GM19468 (cell line): ENCODE measurements at regions not wholly inside any gene's neighbourhood (a gene's known extent, or its start where the extent isn't known, plus 50 kb on each side); places are given as distances from the start of the nearest gene placed in this dataset.
"Not testable (repeated sequence)": the region's sequence is repeated elsewhere in the genome, so short reads cannot be mapped to it uniquely, and the experiment has no call there.

Experiments used
- ATAC-seq: cut with Tn5 transposase; IDR thresholded peaks from one replicate; pipeline ENCODE4 v1.9.1; 2021; ENCODE audit warnings: mild to moderate bottlenecking, moderate library complexity, moderate number of reproducible peaks; ENCODE audit not compliant: unreplicated experiment; ENCODE audit errors: extremely low read depth

DNA sequence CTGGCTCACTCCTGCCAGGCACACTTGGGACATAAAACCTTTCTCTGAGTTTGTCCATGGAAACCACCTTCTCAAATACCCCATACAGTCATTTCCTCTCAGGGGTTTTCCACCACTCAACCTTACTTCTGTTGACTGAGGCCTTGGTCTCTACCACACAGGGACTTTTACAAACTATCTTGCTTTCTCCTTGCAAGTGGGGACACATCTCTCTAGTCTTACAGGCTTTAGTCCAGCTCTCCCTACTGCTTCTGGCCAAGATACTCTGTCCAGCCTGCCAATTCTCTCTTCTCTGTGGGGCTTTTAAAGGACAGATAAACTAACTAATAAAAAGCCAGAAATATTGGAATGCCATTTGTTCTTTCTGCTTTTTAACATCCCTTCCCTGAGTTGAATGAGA is 510.8 kb downstream of the TTLL7 start:
- ATAC-seq = peak; percentile 73

DNA sequence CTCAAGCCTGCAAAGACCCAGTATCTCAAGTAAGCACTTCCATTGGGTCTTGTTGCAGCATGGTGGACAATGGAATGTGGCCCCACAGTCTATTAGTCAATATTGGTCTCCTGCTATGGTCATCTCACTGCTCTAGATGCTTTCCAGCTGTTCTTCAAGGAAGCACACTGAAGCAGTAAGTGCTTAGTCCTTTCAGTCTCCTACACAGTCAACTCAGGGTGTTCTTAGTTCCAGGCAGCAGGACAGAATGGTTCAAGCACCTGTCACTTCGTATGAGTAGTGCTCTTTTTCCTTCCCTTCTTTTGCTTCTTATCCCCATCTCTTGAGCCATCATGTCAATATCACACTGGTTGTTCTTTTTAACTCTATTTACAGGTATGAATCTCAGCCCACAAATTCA is 511.5 kb downstream of the TTLL7 start:
- peak; percentile 5 for ATAC-seq

DNA sequence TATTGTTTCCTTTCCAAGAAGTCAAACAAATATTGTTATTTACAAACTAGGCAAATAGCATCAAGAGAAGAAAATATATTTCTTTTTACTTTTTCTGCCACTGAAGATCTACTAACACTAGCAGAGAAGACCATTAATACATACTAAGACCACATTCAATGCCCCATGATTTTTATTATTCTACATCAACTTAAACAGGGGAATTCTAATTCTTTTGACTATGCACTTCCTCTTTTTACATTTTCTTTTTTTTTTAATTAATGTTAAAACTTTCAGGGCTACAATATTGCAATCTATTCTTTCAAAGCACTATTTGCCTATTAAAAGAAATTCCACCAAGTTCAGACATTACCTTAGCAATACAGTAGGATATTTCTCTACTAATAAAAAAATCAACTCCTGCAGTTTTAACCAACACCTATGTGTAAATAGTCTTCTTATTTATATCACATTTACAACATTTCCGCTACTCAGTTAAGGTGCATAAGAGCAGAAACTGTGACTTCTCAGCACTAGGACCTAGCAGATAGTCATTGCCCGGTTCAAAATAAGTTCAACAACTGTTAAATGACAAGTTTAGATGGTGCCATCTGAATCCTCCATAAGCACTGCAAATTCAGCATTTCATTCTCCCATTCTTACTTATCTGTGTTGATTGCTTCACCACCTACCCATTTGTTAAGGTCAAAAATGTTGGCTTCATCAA is 513.5 kb downstream of the TTLL7 start:
- ATAC-seq = not testable (repeated sequence)

DNA sequence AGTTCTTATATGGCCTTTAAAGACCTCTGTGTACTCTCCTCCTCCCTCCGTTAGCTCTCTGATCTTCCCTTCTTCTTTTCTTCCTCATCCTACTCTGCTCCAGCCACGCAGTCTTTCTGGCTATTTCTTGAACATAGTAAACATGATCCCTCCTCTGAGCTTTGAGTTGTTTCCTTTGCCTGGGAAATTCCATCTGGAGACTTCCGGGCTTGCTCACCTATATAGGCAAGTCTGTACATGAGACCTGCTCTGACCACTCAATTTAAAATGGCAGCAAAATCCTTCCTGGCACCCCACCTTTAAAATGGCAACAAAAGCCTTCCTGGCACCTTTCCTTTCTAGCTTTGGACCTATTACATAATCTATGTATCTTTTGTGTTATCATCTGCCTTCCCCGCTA is 517.6 kb downstream of the TTLL7 start:
- ATAC-seq = not testable (repeated sequence)

DNA sequence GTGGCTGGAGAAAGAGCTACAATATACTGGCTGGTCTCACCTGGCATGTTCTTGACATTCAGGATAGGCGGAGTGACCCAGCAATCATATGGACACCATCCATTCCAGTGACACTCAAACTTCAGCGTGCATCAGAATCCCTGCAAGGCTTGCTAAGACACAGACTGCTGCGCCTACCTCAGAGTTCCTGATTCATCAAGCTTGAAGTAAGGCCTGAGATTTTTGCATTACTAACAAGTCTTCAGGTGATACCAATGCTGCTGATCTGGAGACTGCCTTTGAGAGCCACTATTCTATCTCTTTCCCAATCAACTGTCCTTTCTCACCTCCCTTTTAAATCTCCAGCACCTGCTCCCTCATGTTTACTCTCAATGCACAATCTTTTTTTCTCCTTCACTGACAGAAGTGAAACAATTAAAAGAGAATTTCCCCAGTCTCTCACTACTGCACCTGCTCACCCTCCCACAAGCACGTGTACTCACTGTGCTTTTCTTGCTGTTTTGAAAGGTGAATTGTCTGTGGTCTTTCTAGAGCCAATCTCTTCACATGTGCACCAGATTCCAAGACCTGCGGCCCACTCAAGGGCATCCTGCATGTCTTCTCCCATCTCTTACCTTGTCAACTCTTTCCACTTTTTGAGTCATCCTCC is 519.2 kb downstream of the TTLL7 start:
- peak; percentile 51 for ATAC-seq

DNA sequence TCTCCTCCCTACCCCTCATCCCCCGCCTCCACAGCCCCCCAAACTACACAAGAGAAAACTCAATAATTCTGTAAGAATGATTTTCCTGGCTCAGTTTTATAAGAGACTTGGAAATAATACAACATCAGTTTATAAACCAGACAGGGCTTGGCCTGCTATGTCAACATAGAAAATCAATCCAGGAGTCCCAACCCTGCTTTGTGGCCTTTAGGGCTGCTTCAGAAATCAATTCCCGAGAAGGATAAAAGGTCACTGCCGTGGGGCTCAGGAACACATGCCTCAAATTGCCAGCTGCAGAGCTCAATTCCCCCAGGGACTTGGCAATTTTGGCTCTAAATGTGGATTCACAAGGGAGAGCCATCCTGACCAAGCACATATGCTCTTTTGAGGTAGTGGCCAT is 520.8 kb downstream of the TTLL7 start:
- ATAC-seq = not testable (repeated sequence)

DNA sequence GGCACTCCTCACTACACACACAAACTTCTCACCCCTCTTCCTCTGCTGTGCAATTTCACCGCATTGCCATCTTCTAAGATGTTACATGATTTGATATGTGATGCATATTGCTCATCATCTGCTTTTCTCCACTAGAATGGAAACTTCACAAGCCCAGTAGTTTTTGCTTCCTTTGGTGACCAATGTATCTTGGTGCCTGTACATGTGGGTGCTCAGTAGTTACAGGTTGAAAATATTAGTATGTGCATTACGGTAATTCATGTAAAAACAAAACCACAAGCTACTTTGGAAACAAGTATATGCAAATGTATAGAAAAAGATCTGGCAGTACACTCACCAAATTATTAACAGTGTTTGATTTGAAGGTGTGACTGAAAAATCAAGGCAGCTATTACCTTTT is 522.4 kb downstream of the TTLL7 start:
- peak; percentile 59 for ATAC-seq

DNA sequence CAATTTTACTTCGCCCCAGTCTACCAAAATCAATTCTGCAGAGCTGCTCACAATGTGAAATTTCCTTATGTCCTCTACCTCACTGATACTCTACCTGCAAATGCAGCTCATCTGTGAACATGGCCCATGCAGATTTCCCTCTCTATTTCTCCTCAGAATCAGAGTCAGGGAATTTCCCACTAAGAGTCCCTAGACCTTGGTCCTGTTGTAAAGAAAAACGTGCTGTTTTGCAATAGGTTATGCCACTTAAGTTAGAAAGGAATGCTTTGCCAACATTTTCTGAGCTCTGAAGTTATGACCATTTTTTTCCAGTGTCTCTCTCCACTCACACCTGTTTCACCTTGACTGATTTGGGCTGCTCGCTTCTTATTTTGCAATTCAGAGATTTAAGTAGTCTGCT is 524.0 kb downstream of the TTLL7 start:
- ATAC-seq = not testable (repeated sequence)

DNA sequence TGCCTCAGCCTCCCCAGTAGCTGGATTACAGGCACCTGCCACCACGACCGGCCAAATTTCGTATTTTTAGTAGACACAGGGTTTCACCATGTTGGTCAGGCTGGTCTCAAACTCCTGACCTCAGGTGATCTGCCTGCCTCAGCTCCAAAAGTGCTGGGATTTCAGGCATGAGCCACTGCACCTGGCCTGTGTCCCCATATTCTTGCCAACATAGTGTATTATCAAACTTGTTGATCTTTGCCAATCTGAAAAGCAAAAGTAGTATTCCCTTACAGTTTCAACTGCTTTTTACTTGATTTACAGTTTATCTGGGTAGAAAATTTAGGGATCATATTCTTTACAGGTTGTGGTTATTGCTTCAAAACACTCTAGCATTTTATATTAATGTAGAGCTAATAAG is 524.9 kb downstream of the TTLL7 start:
- not testable (repeated sequence) for ATAC-seq

DNA sequence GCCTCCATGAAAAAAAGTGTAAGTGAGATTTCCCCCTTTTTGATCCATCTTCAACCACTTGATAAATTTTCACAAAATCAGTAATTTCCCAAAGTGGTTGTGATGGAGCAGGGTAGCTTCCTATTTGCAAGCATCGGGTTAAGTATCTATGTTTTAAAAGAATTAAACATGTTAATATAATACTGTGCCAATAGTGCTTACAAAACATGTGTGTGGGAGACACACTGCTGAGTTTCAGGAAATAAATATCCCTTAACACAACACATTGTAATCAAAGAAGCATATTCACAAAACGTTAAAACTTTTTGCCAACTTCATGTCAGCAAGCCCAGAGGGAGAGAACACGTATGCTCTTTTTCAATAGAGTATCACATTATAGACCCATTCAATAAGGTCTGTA is 526.9 kb downstream of the TTLL7 start:
- not testable (repeated sequence) for ATAC-seq

DNA sequence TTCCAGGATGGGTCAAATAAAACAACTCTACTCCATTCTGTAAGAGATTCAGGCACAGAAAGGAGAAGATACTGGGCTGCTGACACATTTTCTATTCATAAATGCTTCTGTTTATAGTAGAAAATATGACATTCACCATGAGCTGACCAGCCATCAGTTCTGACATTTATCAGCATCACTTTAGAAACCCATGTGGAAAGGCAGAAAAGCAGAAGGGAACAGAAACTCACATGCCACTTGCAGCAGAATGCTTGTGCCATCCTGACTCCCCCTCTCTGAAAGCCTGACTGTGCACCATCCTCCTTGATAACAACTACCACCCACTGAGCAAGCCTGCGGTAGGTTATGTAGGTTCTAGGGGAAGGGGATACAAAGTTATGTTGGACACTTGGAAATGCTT is 527.7 kb downstream of the TTLL7 start:
- not testable (repeated sequence) for ATAC-seq

DNA sequence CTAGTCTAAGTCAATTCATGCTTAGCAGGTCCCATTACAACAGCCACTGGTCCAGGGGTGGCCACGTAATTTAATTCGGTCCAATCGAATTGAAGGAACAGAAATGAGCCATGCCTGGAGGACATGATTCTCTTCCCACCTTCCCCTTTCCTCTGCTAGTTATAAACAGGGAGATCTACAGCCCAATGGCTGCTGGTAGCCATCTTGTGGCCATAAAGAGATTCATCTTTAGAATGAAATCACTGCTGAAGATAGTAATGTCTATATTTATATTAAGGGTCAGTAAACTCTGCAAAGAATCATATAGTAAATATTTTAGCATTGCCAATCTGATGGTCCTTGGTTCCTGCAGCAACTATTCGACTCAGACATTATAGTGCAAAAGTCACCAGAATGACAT is 530.6 kb downstream of the TTLL7 start:
- ATAC-seq = not testable (repeated sequence)

DNA sequence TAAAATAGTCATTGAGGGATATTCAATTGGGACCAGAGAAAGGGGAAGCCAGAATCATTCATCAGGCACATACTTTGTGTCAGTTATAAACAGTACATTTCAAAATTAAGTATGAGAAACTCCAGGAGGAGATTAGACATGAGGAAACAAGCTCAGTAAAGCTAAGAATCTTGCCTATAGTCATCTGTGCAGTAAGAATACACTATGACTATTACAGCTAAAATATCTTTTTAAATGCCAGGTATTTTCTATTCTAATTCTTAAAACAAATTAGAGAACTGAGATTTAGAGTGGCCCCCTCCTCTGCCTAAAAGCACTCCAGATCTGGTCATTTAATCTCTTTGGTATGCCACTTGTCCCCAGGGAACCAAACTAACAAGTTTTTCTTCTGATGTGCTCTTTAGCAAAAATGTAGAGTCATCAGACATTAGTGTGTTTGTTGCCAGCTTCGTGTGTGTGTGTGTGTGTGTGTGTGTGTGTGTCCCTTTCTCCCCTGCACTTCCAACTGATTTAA is 541.1 kb downstream of the TTLL7 start:
- not testable (repeated sequence) for ATAC-seq

DNA sequence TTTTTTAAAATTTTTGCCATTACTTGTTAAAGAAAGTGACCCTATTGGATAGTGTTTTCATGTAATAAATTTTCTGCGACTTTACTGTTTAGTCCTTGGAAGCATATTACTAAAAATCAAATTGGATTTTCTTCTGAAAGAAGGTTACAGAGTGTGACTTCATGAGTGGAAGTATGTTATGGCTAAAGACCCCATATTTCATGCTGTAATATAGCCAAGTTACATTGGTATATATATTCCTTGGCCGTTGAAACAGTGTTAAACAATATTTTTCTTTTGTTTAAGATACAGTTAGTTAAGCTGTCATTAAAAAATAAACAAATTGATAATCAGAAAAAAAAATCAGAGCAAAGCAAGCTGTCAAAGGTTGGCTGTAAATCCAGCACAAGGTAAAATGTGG is 541.7 kb downstream of the TTLL7 start:
- not testable (repeated sequence) for ATAC-seq

DNA sequence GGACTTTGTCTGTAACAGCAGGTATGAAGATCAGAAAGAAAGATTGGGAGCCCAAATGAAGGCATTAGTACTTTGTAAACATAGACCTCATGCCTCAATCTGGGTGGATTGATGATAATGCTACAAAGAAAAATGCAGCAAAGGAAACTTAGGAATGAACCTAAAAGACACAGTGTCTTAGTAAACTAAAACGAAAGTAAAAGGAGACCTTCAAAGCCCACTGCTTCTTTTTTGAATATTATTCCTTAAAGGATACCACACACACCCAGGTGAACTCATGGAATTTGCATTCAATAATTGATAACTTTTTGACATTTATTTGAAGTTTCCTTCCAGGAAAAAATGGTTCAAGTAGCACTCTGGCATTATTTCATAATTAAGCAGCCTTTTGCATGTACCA is 543.2 kb downstream of the TTLL7 start:
- not testable (repeated sequence) for ATAC-seq

DNA sequence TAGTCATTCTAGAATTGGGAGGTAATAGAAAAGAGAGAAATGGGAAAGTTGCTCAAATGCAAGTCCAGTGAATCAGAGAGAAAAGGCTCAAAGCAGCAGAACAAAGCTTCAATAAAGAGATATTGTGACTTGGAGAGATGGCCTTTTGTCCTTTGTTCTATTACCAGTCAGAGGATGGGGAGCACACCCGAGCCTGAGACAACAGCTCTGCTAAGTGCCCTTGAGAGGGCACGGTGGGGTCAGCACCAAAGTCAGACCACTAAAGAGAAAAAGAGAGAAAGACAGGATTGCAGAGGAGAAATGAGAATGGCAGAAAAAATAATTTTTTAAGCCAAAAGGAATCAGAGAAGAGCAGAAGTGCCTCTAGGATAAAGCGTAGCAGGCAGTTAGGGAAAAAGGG is 553.1 kb downstream of the TTLL7 start:
- ATAC-seq = not testable (repeated sequence)

DNA sequence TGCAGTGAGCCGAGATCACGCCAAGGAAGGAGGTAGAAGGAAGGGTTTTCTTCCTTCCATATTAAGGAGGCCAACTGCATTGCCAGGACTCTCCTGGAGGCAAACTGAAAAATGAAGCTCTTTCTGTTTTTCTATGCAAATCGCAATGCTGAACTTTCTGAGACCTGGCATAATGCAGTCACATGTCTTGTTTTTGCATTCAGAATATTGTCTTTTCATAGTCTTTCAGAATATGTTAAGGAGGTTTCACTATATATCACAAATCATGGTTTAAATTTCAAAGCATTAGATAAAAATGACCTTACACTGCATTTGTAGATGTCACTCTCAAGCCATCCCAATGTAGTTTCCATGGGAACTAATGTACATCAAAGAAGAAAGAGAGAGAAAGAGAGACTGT is 556.5 kb downstream of the TTLL7 start:
- not testable (repeated sequence) for ATAC-seq

DNA sequence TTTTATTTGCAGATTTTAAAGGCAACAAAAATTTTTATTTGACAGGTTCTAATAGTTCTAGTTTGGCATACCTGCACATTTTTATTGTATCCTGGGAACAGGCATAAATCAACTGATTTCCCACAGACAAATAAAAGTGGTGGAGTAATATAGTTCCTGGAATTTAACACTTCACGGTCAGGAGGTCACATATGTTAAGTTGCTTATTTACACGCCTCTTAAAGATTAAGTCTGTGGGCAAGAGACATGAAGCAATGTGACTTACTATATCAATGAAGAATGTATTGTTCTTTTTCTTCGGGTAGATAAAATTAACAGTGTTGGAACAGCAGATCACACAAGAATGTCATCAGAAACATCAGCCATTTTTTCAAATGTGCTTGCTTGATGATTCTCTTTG is 558.3 kb downstream of the TTLL7 start:
- not testable (repeated sequence) for ATAC-seq

DNA sequence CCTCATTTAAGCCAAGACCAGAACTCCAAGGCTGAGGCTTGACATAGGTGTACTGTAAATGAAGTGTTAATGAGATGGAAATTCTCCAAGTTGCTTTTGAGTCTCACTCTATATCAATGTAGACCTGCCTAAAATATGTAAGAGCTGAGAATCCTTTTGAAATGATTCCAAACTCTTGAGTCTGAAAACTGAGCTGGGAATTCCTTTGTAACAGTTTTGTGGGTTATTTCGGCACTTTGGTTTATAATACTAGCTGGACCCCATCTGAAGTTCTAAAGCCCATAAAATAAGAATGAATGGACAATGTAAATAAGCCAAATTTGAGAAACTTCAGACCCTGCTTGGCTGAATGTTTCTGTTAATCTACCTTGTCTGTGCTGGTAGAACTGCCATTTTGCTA is 558.9 kb downstream of the TTLL7 start:
- not testable (repeated sequence) for ATAC-seq

DNA sequence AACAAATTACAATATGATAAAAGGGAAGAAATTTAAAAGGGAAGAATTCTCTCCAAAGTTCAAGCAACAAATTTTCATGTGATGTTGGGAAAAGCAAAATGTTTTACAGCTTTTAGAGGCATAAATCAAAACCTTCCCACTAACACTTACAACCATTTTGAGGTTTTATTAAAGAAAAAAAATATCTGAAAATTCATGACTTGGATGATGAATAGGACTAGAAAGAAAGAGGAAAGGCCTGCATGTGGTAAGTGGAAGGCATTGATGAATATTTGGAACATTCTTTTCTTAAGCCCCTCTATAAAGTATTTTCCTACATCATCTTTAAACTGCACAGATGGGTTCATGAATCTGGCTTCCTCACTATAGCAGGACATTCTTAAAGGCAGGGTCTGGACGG is 560.6 kb downstream of the TTLL7 start:
- not testable (repeated sequence) for ATAC-seq

DNA sequence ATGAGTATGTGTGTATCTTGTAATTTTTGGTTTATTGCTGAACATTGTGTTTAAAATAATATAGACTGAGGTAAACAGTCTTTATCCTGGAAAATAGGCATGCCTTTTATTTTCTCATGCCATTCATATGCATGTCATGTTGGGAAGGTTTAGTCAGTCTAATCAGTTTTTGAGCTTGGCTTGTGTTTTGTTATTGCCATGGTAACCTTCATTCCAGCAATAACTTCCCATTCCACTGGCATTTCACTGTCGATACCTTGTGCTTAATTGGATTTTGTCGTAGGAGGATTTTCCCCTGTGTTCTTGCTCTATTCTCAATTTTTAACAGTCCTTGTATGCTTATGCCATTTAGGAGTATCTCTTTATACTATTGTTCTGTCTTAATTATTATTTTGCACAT is 563.6 kb downstream of the TTLL7 start:
- ATAC-seq = not testable (repeated sequence)

DNA sequence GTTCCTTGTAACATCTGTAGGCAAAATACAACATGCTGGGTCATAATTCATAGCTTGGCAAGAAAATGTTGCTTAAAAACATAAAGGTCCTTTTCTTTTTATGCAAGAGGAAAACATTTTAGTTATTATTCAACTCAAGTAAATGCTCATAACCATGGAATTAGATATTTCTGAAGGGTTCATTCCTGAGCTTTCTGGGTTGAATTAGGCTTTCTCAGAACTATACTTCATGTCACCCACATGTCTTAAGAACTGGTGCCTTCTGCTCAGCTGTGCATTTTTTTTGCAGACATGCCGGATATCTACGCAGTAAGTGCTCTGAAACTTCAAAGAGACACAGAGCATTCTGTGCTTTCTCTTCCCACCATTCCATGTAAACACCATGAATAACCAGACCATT is 571.4 kb downstream of the TTLL7 start:
- not testable (repeated sequence) for ATAC-seq
